ENCODE measurements at regions not wholly inside any gene's neighbourhood (a gene's known extent, or its start where the extent isn't known, plus 50 kb on each side); places are given as distances from the start of the nearest gene placed in this dataset.

DNA sequence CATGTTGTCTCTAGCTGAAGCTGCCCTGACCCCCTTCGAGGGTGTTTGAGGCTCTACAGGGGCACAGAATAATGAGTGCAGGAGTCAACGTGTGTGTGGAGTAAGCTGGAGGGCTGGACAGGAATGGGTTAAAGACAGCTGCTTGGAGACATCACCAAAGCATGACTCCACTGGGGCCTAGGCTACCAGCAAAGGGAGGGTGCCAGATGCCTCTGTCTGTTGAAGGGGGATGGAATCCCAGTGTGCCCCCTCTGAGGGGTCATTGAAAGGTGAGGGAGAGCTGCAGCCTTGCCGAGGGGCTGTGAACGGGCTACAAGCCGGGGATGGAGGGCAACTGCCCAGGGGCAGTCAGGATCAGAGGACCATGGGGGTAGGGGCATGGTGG lies 51.7 kb upstream of the PODXL start:
- Mint-ChIP-seq H3K4me1 (no peaks in the 10 kb centered on the region), H3K27ac (no peak overlapping the region), H3K36me3 (no peaks in the 10 kb centered on the region), H3K9me3 (no peaks in the 10 kb centered on the region), H3K4me3 (no peak overlapping the region), H3K27me3 (peaks cover 15 to 36% of the 10 kb centered on the region in 2 donors)
- ChIA-PET CTCF (interaction anchor here in 1 of 2 donors (0.6 kb wide), 1 partner anchor 9 kb away, joined by 3 read pairs; no protein-coding TSS in a partner anchor), POLR2A (no interaction called here)
- Histone ChIP-seq H3K4me1 (ENCODE audit: control insufficient read depth in 1 of 2, extremely low read depth in 1 of 2, insufficient read depth in 2 of 2, low read length in 2 of 2) (no peaks in the 10 kb centered on the region), H3K27me3 (replicated peaks in 1 of 2; ENCODE audit: control insufficient read depth in 2 of 2, extremely low read depth in 1 of 2, insufficient read depth in 2 of 2, low read length in 1 of 2) (peaks cover 2 to 44% of the 10 kb centered on the region in 2 experiments), H3K4me3 (ENCODE audit: control insufficient read depth in 1 of 2, extremely low read depth in 1 of 2, low read length in 1 of 2) (no peak overlapping the region), H3K27ac (ENCODE audit: low read length) (no peak overlapping the region), H3K9me3 (no peaks in the 10 kb centered on the region), H3K36me3 (ENCODE audit: control insufficient read depth in 2 of 2, extremely low read depth in 1 of 2, insufficient read depth in 1 of 2, low read length in 1 of 2) (no peaks in the 10 kb centered on the region)
- no CpG with 5 or more reads among the region's 5 CpGs for WGBS (ENCODE audit: insufficient coverage)
- no peak for DNase-seq
- no peak for ATAC-seq (replicated peaks in 1 of 4)

DNA sequence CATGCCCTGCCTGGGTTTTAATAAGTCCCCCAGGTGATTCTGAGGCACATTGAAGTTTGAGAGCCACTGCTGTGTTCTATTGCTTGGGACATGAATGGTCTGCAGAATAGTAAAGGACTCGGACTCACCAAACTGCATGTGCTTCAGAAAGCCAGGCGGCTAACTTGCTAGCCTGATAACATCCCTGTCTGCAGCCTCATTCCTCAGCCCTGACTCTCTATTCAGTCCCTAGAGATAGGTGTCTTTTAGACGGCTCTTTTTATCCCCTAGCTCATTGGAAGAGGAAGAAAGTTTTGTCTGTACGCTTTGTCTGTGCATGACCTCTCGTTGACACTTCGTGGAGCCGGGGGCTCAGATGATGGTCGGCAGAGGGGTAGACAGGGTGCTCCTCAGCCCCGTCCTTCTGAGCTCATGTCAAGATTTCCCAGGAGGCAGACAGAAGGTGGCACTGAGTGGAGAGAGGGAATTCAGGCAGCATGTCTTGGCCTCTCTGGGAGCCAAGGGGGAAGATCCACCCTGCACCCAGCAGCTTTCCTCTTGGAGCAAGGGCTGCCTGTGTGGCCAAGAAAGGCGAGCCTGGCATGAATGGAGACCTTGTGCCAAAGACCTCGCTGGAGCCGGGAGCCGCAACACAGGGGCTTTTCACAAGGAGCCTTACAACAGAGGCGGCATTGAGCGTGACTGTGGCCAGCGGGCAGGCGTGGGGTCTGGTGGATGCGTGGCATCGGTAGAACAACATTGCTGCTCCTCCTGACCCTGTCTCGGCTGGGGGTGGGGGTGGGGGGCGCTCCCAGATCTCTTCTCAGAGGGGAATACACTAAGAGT lies 51.1 kb upstream of the PODXL start:
- ChIA-PET CTCF (interaction anchor here in 1 of 2 donors (0.6 kb wide), 1 partner anchor 9 kb away, joined by 3 read pairs; no protein-coding TSS in a partner anchor), POLR2A (no interaction called here)
- no peaks in the 10 kb centered on the region for H3K4me1 ChIP-seq (ENCODE audit: control insufficient read depth in 1 of 2, extremely low read depth in 1 of 2, insufficient read depth in 2 of 2, low read length in 2 of 2)
- Mint-ChIP-seq H3K4me1 (no peaks in the 10 kb centered on the region), H3K36me3 (no peaks in the 10 kb centered on the region), H3K9me3 (no peaks in the 10 kb centered on the region), H3K27me3 (peaks cover 13 to 42% of the 10 kb centered on the region in 2 donors), H3K4me3 (no peak overlapping the region), H3K27ac (no peak overlapping the region)
- WGBS (ENCODE audit: insufficient coverage): 87% methylated on average over 16 of the region's 21 CpGs
- H3K27ac ChIP-seq (ENCODE audit: low read length): no peak overlapping the region
- no peaks in the 10 kb centered on the region for H3K9me3 ChIP-seq
- H3K27me3 ChIP-seq (replicated peaks in 1 of 2; ENCODE audit: control insufficient read depth in 2 of 2, extremely low read depth in 1 of 2, insufficient read depth in 2 of 2, low read length in 1 of 2): peaks cover 2 to 46% of the 10 kb centered on the region in 2 experiments
- DNase-seq (no peak), ATAC-seq (replicated peaks in 1 of 4) (no peak)
- no peak overlapping the region for H3K4me3 ChIP-seq (ENCODE audit: control insufficient read depth in 1 of 2, extremely low read depth in 1 of 2, low read length in 1 of 2)
- H3K36me3 ChIP-seq (ENCODE audit: control insufficient read depth in 2 of 2, extremely low read depth in 1 of 2, insufficient read depth in 1 of 2, low read length in 1 of 2): no peaks in the 10 kb centered on the region

DNA sequence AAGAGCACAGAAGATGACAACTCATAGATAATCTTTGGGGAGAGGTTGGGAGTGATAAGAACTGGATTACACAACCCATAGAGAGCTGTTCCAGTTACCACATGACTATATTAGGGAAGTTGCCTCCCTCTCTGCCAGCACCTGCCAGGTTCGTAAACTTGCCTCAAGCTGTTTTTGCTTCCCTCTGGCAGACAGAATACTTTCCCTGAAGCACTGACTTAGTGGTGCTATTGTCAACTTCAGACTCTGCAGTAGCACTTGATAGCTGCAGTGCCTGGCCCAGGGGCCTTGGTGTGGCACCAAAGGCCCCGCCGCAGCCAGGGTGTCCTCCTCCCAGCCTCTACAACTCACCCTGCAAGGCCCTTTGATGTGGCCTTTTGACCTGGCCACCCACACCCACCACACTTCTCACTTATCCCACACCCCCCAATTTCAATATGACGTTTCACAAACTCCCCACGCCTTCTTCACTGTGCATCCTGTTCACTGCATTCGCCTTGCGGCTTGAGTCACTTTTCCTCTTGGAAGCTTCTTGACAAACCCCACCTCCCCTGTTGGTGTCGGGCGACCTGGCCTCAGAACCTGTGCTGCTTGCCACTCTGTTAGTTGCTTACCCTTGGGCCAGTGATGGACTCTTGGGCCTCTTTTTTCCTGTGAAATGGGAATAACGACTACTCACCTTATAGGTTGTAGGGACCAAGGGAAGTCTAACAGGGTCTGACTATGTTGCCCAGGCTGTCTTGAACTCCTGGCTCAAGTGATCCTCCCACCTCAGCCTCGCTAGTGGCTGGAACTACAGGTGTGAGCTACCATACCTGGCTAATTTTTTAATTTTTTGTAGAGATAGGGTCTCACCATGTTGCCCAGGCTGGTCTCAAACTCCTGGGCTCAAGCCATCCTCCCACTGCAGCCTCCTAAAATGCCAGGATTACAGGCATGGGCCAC lies 50.2 kb upstream of the PODXL start:
- ChIA-PET CTCF (no interaction called here), POLR2A (no interaction called here)
- Histone ChIP-seq H3K27me3 (replicated peaks in 1 of 2; ENCODE audit: control insufficient read depth in 2 of 2, extremely low read depth in 1 of 2, insufficient read depth in 2 of 2, low read length in 1 of 2) (peaks cover 6 to 49% of the 10 kb centered on the region in 2 experiments), H3K27ac (ENCODE audit: low read length) (no peak overlapping the region), H3K4me1 (ENCODE audit: control insufficient read depth in 1 of 2, extremely low read depth in 1 of 2, insufficient read depth in 2 of 2, low read length in 2 of 2) (no peaks in the 10 kb centered on the region), H3K36me3 (ENCODE audit: control insufficient read depth in 2 of 2, extremely low read depth in 1 of 2, insufficient read depth in 1 of 2, low read length in 1 of 2) (no peaks in the 10 kb centered on the region), H3K4me3 (ENCODE audit: control insufficient read depth in 1 of 2, extremely low read depth in 1 of 2, low read length in 1 of 2) (no peak overlapping the region), H3K9me3 (no peaks in the 10 kb centered on the region)
- Mint-ChIP-seq H3K36me3 (no peaks in the 10 kb centered on the region), H3K27me3 (peaks cover 13 to 45% of the 10 kb centered on the region in 2 donors), H3K9me3 (no peaks in the 10 kb centered on the region), H3K27ac (no peak overlapping the region), H3K4me1 (no peaks in the 10 kb centered on the region), H3K4me3 (no peak overlapping the region)
- peak in 2 of 35 experiments; percentile 2 for DNase-seq
- WGBS (ENCODE audit: insufficient coverage): 36% methylated on average over 8 of the region's 11 CpGs
- ATAC-seq (replicated peaks in 1 of 4): peak in 1 of 4 experiments; percentile 19
